Activated gamma-delta T cell (primary cell): ENCODE measurements at regions not wholly inside any gene's neighbourhood (a gene's known extent, or its start where the extent isn't known, plus 50 kb on each side); places are given as distances from the start of the nearest gene placed in this dataset.
"Not testable (repeated sequence)": the region's sequence is repeated elsewhere in the genome, so short reads cannot be mapped to it uniquely, and the experiment has no call there.

ENCODE experiments used
- DNase-seq: peaks from one replicate; lab custom pipeline; 2025; lab: John Stamatoyannopoulos, UW

- not testable (repeated sequence) for DNase-seq
Measured at GRCh38 chrX:85529141-85529540, 149.7 kb upstream of the POF1B start.

- no peak for DNase-seq
Measured at GRCh38 chrX:85517994-85518718, 138.7 kb upstream of the POF1B start.

- no peak for DNase-seq
Measured at GRCh38 chrX:85516131-85516530, 136.7 kb upstream of the POF1B start.

- no peak for DNase-seq
Measured at GRCh38 chrX:85506871-85507270, 127.4 kb upstream of the POF1B start.

- DNase-seq: no peak
Measured at GRCh38 chrX:85505801-85506200, 126.3 kb upstream of the POF1B start.

GRCh38 chrX:85504381-85504780 is 124.9 kb upstream of the POF1B start:
- DNase-seq: no peak

GRCh38 chrX:85503258-85504158 is 124.0 kb upstream of the POF1B start:
- DNase-seq: no peak

GRCh38 chrX:85501349-85501748 is 121.9 kb upstream of the POF1B start:
- DNase-seq: no peak

GRCh38 chrX:85499400-85499799 is 119.9 kb upstream of the POF1B start:
- DNase-seq: no peak

- no peak for DNase-seq
Measured at GRCh38 chrX:85493821-85494220, 114.4 kb upstream of the POF1B start.

- DNase-seq: no peak
Measured at GRCh38 chrX:85454295-85454694, 74.8 kb upstream of the POF1B start.

- DNase-seq: no peak
Measured at GRCh38 chrX:85444613-85445012, 65.1 kb upstream of the POF1B start.
